ENCODE measurements at regions not wholly inside any gene's neighbourhood (a gene's known extent, or its start where the extent isn't known, plus 50 kb on each side); places are given as distances from the start of the nearest gene placed in this dataset.
"Not testable (repeated sequence)": the region's sequence is repeated elsewhere in the genome, so short reads cannot be mapped to it uniquely, and the experiment has no call there.

DNA sequence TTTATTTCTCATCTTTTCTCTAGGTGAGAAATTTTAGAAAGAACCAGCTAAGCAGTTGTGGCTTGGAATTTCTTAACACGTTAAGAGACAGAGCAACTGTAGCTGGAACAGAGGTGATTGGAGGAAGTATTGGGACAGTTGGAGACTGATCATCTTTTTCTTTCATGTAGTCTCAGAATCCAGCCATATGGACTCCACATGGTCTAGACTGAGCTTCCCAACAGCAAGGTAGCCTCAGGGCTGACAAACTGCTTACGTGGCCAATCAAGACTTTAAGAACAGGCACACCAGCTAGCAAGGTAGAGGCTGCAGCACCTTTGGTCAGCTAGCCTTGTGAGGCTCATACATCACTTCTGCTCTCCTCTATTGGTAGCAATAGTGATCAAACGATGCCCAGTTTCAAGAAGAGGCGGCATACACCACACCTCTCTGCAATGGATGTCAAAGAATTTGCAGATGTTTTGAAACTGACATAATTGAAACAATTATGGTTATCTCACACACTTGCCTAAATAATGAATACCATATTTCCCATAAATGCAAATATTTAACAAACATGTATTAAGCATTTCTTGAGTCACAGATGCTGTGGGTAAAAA, 590.5 kb upstream of the SLC35B3 start:
- intact Hi-C loops (cut with DNase I) = no loop called here
- TF ChIP-seq POLR2A (IDR thresholded peaks at IDR 0.05) = no peak
- H3K4me3 ChIP-seq = no peak overlapping the region
- H3K4me1 ChIP-seq (replicated peaks in 1 of 2) = no peaks in the 10 kb centered on the region
- no peaks in the 10 kb centered on the region for H3K36me3 ChIP-seq (replicated peaks in 1 of 2)
- WGBS, 4 donors = 74 to 84% (median 75%) methylated on average over 4 of the region's 4 CpGs
- no peak for DNase-seq
- H3K9me3 ChIP-seq (replicated peaks in 1 of 3) = no peaks in the 10 kb centered on the region
- H3K27me3 ChIP-seq = no peaks in the 10 kb centered on the region
- no peak overlapping the region for H3K27ac ChIP-seq

DNA sequence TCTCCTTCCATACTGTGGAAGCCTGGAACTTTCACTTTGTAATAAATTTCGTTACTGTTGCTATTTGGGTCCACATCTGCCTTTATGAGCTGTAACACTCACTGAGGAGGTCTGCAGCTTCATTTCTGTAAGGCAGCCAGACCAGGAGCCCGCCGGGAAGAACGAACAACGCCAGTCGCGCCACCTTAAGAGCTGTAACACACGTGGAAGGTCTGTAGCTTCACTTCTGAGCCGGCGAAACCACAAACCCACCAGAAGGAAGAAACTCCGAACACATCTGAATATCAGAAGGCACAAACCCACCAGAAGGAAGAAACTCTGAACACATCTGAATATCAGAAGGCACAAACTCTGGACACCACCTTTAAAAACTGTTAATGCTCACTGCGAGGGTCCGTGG, 589.9 kb upstream of the SLC35B3 start:
- Histone ChIP-seq H3K36me3 (replicated peaks in 1 of 2) (no peaks in the 10 kb centered on the region), H3K4me3 (no peak overlapping the region), H3K27ac (no peak overlapping the region), H3K27me3 (no peaks in the 10 kb centered on the region), H3K4me1 (replicated peaks in 1 of 2) (no peaks in the 10 kb centered on the region), H3K9me3 (replicated peaks in 1 of 3) (no peaks in the 10 kb centered on the region)
- intact Hi-C loops (cut with DNase I) = no loop called here
- TF ChIP-seq POLR2A (IDR thresholded peaks at IDR 0.05) = no peak
- TF ChIP-seq, protein P1, sequence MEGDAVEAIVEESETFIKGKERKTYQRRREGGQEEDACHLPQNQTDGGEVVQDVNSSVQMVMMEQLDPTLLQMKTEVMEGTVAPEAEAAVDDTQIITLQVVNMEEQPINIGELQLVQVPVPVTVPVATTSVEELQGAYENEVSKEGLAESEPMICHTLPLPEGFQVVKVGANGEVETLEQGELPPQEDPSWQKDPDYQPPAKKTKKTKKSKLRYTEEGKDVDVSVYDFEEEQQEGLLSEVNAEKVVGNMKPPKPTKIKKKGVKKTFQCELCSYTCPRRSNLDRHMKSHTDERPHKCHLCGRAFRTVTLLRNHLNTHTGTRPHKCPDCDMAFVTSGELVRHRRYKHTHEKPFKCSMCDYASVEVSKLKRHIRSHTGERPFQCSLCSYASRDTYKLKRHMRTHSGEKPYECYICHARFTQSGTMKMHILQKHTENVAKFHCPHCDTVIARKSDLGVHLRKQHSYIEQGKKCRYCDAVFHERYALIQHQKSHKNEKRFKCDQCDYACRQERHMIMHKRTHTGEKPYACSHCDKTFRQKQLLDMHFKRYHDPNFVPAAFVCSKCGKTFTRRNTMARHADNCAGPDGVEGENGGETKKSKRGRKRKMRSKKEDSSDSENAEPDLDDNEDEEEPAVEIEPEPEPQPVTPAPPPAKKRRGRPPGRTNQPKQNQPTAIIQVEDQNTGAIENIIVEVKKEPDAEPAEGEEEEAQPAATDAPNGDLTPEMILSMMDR (IDR thresholded peaks at IDR 0.05) = no peak
- DNase-seq = no peak
- 67 to 80% (median 72%) methylated on average over 13 of the region's 13 CpGs for WGBS, 4 donors

- H3K9me3 ChIP-seq (replicated peaks in 1 of 3); H3K27ac ChIP-seq; DNase-seq; H3K4me1 ChIP-seq (replicated peaks in 1 of 2); H3K27me3 ChIP-seq; intact Hi-C loops (cut with DNase I); H3K4me3 ChIP-seq; H3K36me3 ChIP-seq (replicated peaks in 1 of 2): not testable (repeated sequence)
- WGBS, 4 donors = 88 to 91% methylated on average over 35 to 38 of the region's 38 CpGs; no CpG with 5 or more reads in 2 of the 4 donors
Observed at GRCh38 chr6:9024246-9024645, 588.9 kb upstream of the SLC35B3 start.

DNA sequence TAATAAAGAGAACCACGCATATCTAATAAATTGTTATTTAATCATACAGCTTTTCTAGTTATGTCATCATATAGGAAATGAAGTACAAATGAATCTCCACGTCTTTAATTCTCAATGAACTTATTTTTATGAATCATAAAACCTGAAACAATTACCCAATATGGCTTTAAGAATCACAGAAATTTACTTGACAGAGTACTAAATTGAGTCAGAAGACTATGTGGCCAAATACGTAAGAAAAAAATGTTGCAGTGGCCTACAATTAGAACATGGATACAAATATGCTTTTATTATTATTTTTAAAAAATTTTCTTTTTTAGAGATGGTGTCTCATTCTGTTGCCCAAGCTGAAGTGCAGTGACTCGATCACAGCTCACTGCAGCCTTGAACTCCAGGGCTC, 584.7 kb upstream of the SLC35B3 start:
- 52 to 66% (median 62%) methylated on average over 4 of the region's 4 CpGs for WGBS, 4 donors
- intact Hi-C loops (cut with DNase I) = no loop called here
- Histone ChIP-seq H3K27ac (no peak overlapping the region), H3K36me3 (replicated peaks in 1 of 2) (no peaks in the 10 kb centered on the region), H3K4me3 (no peak overlapping the region), H3K27me3 (no peaks in the 10 kb centered on the region), H3K9me3 (replicated peaks in 1 of 3) (no peaks in the 10 kb centered on the region), H3K4me1 (replicated peaks in 1 of 2) (no peaks in the 10 kb centered on the region)
- DNase-seq = no peak
- TF ChIP-seq POLR2A (IDR thresholded peaks at IDR 0.05) = no peak
- TF ChIP-seq, protein P1 (IDR thresholded peaks at IDR 0.05) = no peak

GRCh38 chr6:9009931-9010330, 574.6 kb upstream of the SLC35B3 start:
- Histone ChIP-seq H3K4me1 (replicated peaks in 1 of 2) (no peaks in the 10 kb centered on the region), H3K36me3 (replicated peaks in 1 of 2) (no peaks in the 10 kb centered on the region), H3K27me3 (no peaks in the 10 kb centered on the region), H3K27ac (no peak overlapping the region), H3K9me3 (replicated peaks in 1 of 3) (no peaks in the 10 kb centered on the region), H3K4me3 (no peak overlapping the region)
- intact Hi-C loops (cut with DNase I) = no loop called here
- WGBS, 4 donors = 65 to 74% (median 70%) methylated on average over 6 of the region's 6 CpGs
- no peak for DNase-seq
- TF ChIP-seq, protein P1 (IDR thresholded peaks at IDR 0.05) = no peak
- TF ChIP-seq POLR2A (IDR thresholded peaks at IDR 0.05) = no peak
